HepG2 (cell line): ENCODE measurements at regions not wholly inside any gene's neighbourhood (a gene's known extent, or its start where the extent isn't known, plus 50 kb on each side); places are given as distances from the start of the nearest gene placed in this dataset.

ENCODE experiments used
- ATF7 ChIP-seq, 2 experiments: fragments of 450-650 bp in 1 of 2; sonication (generic) in 1 of 2; formaldehyde crosslinking in 1 of 2; IDR thresholded peaks; 2 replicates each; pipeline versions ENCODE4 v1.4.0 to v1.6.1; 2016 to 2020; ENCODE audit warnings: antibody characterized with exemption in 1 of 2, mild to moderate bottlenecking in 1 of 2, missing genetic modification reagents in 1 of 2
- HOXA9 ChIP-seq: sonication (generic); formaldehyde crosslinking; IDR thresholded peaks from 2 replicates; pipeline ENCODE4 v1.8.1; 2022; ENCODE audit warnings: missing genetic modification reagents, mild to moderate bottlenecking, moderate library complexity, borderline replicate concordance
- IKZF4 ChIP-seq: sonication (generic); formaldehyde crosslinking; IDR thresholded peaks from 2 replicates; pipeline ENCODE4 v1.5.1; 2020; ENCODE audit warnings: borderline replicate concordance, mild to moderate bottlenecking, low read depth, missing genetic modification reagents; ENCODE audit errors: not compliant biosample characterization
- NBN ChIP-seq: fragments of 450-650 bp; conservative IDR thresholded peaks from 2 replicates; pipeline ENCODE4 v1.6.1; 2017
- NFE2L2 ChIP-seq: fragments of 150-350 bp; IDR thresholded peaks from 2 replicates; pipeline ENCODE4 v1.6.1; 2014; ENCODE audit warnings: low read length
- NFIB ChIP-seq: sonication (generic); formaldehyde crosslinking; IDR thresholded peaks from 2 replicates; pipeline ENCODE4 v1.9.0; 2021; ENCODE audit warnings: missing genetic modification reagents, mild to moderate bottlenecking, borderline replicate concordance
- STAT5B ChIP-seq: sonication (generic); formaldehyde crosslinking; IDR thresholded peaks from 2 replicates; pipeline ENCODE4 v1.4.0; 2020; ENCODE audit warnings: missing genetic modification reagents
- TBL1XR1 ChIP-seq: fragments of 150-350 bp; IDR thresholded peaks from 2 replicates; pipeline ENCODE4 v1.6.1; 2014; ENCODE audit warnings: borderline replicate concordance, low read length; ENCODE audit not compliant: partially characterized antibody
- TP53 ChIP-seq: sonication (generic); formaldehyde crosslinking; conservative IDR thresholded peaks from 2 replicates; pipeline ENCODE4 v1.4.0; 2020; ENCODE audit warnings: missing genetic modification reagents
- ZNF256 ChIP-seq: sonication (generic); formaldehyde crosslinking; conservative IDR thresholded peaks from 2 replicates; pipeline ENCODE4 v1.4.0; 2020; ENCODE audit warnings: missing genetic modification reagents
- ZNF30 ChIP-seq: sonication (generic); formaldehyde crosslinking; IDR thresholded peaks from 2 replicates; pipeline ENCODE4 v1.5.0; 2020; ENCODE audit warnings: mild to moderate bottlenecking, missing genetic modification reagents
- ZNF562 ChIP-seq: sonication (generic); formaldehyde crosslinking; IDR thresholded peaks from 2 replicates; pipeline ENCODE4 v1.8.0; 2022; ENCODE audit warnings: missing genetic modification reagents, borderline replicate concordance
- ZNF598 ChIP-seq: sonication (generic); formaldehyde crosslinking; IDR thresholded peaks from 2 replicates; pipeline ENCODE4 v1.5.1; 2020; ENCODE audit warnings: mild to moderate bottlenecking, missing genetic modification reagents, borderline replicate concordance
- ZNF839 ChIP-seq: sonication (generic); formaldehyde crosslinking; IDR thresholded peaks from 2 replicates; pipeline ENCODE4 v1.4.0; 2020; ENCODE audit warnings: missing genetic modification reagents, mild to moderate bottlenecking, borderline replicate concordance
- ZNF850 ChIP-seq: sonication (generic); formaldehyde crosslinking; conservative IDR thresholded peaks from 2 replicates; pipeline ENCODE4 v1.9.0; 2021; ENCODE audit warnings: mild to moderate bottlenecking, missing genetic modification reagents
- ZSCAN12 ChIP-seq: sonication (generic); formaldehyde crosslinking; IDR thresholded peaks from 2 replicates; pipeline ENCODE4 v1.9.0; 2021; ENCODE audit warnings: mild to moderate bottlenecking, missing genetic modification reagents
- TF ChIP-seq, protein P1 (sequence below), 2 experiments: IDR thresholded peaks; 2 replicates each; pipeline ENCODE4 v1.6.1; 2011 to 2012; ENCODE audit warnings: low read length in 2 of 2, borderline replicate concordance in 1 of 2, low read depth in 1 of 2, mild to moderate bottlenecking in 1 of 2, moderate library complexity in 1 of 2
- TF ChIP-seq, protein P2 (sequence below): sonication (generic); formaldehyde crosslinking; IDR thresholded peaks from 2 replicates; pipeline ENCODE4 v1.9.0; 2021; ENCODE audit warnings: missing genetic modification reagents, mild to moderate bottlenecking, borderline replicate concordance
- TF ChIP-seq, protein P3 (sequence below): sonication (generic); formaldehyde crosslinking; IDR thresholded peaks from 2 replicates; pipeline ENCODE4 v1.4.0; 2020; ENCODE audit warnings: missing genetic modification reagents, borderline replicate concordance
- TF ChIP-seq, protein P4 (sequence below): sonication (generic); formaldehyde crosslinking; IDR thresholded peaks from 2 replicates; pipeline ENCODE4 v1.5.0; 2020; ENCODE audit warnings: mild to moderate bottlenecking, missing genetic modification reagents, moderate library complexity

DNA sequence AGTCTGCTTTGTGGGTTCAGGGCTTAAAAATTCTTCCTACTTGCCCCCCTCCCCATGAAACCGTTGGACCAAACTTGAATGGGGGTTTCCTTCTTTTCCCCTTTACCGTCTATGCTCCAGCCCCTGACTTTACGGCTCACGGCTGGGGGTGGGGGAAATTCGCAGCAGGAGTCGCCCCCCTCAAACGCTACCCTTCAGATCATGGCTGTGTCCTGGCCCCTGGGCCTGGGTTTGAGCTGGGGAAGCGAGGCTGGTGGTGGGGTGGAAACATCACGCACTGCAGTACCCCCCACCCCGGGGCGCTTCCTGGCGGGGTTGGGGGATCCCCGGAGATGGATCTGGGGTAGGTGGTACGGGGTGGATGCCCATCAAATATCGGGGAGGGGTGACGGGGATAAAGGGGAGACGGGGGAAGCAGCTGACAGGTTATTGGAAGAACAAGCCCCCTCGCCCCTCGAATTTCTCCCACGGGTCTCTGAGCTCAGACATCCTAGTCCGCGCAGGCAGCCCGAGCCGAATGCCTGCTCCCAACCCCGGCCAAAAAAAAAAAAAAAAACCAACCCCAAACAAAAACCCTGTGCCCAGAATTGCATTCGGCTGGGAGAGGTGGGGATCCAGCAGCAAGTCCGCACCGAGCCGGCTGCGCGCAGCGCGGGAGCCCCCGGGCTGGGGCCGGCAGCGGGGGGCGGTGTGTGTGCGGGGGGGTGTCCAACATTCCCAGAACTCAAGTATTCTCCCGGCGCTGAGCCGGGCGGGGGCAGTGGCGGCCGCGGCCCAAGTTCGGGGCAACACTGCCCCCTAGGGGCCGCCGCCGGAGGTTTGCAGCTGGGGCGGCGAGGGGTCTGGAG is 59.0 kb upstream of the ACOT11 start (continued):
- TF ChIP-seq, protein P1, sequence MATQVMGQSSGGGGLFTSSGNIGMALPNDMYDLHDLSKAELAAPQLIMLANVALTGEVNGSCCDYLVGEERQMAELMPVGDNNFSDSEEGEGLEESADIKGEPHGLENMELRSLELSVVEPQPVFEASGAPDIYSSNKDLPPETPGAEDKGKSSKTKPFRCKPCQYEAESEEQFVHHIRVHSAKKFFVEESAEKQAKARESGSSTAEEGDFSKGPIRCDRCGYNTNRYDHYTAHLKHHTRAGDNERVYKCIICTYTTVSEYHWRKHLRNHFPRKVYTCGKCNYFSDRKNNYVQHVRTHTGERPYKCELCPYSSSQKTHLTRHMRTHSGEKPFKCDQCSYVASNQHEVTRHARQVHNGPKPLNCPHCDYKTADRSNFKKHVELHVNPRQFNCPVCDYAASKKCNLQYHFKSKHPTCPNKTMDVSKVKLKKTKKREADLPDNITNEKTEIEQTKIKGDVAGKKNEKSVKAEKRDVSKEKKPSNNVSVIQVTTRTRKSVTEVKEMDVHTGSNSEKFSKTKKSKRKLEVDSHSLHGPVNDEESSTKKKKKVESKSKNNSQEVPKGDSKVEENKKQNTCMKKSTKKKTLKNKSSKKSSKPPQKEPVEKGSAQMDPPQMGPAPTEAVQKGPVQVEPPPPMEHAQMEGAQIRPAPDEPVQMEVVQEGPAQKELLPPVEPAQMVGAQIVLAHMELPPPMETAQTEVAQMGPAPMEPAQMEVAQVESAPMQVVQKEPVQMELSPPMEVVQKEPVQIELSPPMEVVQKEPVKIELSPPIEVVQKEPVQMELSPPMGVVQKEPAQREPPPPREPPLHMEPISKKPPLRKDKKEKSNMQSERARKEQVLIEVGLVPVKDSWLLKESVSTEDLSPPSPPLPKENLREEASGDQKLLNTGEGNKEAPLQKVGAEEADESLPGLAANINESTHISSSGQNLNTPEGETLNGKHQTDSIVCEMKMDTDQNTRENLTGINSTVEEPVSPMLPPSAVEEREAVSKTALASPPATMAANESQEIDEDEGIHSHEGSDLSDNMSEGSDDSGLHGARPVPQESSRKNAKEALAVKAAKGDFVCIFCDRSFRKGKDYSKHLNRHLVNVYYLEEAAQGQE (IDR thresholded peaks at IDR 0.05; ENCODE audit: borderline replicate concordance in 1 of 2, low read depth in 1 of 2, low read length in 2 of 2): no peak
- no peak for TF ChIP-seq IKZF4 (CRISPR knock-in tag)
- TF ChIP-seq TP53 (CRISPR knock-in tag): no peak
- TF ChIP-seq, protein P2, sequence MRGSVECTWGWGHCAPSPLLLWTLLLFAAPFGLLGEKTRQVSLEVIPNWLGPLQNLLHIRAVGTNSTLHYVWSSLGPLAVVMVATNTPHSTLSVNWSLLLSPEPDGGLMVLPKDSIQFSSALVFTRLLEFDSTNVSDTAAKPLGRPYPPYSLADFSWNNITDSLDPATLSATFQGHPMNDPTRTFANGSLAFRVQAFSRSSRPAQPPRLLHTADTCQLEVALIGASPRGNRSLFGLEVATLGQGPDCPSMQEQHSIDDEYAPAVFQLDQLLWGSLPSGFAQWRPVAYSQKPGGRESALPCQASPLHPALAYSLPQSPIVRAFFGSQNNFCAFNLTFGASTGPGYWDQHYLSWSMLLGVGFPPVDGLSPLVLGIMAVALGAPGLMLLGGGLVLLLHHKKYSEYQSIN: no peak
- no peak for TF ChIP-seq NBN
- no peak for TF ChIP-seq ZNF850
- TF ChIP-seq, protein P3, sequence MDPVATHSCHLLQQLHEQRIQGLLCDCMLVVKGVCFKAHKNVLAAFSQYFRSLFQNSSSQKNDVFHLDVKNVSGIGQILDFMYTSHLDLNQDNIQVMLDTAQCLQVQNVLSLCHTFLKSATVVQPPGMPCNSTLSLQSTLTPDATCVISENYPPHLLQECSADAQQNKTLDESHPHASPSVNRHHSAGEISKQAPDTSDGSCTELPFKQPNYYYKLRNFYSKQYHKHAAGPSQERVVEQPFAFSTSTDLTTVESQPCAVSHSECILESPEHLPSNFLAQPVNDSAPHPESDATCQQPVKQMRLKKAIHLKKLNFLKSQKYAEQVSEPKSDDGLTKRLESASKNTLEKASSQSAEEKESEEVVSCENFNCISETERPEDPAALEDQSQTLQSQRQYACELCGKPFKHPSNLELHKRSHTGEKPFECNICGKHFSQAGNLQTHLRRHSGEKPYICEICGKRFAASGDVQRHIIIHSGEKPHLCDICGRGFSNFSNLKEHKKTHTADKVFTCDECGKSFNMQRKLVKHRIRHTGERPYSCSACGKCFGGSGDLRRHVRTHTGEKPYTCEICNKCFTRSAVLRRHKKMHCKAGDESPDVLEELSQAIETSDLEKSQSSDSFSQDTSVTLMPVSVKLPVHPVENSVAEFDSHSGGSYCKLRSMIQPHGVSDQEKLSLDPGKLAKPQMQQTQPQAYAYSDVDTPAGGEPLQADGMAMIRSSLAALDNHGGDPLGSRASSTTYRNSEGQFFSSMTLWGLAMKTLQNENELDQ (CRISPR knock-in tag): no peak
- TF ChIP-seq ZNF30 (CRISPR knock-in tag): no peak
- no peak for TF ChIP-seq ZSCAN12
- no peak for TF ChIP-seq NFIB (CRISPR knock-in tag)
- no peak for TF ChIP-seq ATF7 (IDR thresholded peaks at IDR 0.05)
- TF ChIP-seq ATF7 (CRISPR knock-in tag; IDR thresholded peaks at IDR 0.05): no peak
- TF ChIP-seq STAT5B (CRISPR knock-in tag): no peak
- no peak for TF ChIP-seq TBL1XR1
- TF ChIP-seq HOXA9 (CRISPR knock-in tag): no peak
- no peak for TF ChIP-seq ZNF839 (CRISPR knock-in tag)
- TF ChIP-seq, protein P4, sequence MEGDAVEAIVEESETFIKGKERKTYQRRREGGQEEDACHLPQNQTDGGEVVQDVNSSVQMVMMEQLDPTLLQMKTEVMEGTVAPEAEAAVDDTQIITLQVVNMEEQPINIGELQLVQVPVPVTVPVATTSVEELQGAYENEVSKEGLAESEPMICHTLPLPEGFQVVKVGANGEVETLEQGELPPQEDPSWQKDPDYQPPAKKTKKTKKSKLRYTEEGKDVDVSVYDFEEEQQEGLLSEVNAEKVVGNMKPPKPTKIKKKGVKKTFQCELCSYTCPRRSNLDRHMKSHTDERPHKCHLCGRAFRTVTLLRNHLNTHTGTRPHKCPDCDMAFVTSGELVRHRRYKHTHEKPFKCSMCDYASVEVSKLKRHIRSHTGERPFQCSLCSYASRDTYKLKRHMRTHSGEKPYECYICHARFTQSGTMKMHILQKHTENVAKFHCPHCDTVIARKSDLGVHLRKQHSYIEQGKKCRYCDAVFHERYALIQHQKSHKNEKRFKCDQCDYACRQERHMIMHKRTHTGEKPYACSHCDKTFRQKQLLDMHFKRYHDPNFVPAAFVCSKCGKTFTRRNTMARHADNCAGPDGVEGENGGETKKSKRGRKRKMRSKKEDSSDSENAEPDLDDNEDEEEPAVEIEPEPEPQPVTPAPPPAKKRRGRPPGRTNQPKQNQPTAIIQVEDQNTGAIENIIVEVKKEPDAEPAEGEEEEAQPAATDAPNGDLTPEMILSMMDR (CRISPR knock-in tag): peak; percentile 90
- TF ChIP-seq NFE2L2: no peak
- TF ChIP-seq ZNF562: no peak
- TF ChIP-seq ZNF256 (CRISPR knock-in tag): no peak
- TF ChIP-seq ZNF598 (CRISPR knock-in tag): no peak
